ENCODE measurements at regions not wholly inside any gene's neighbourhood (a gene's known extent, or its start where the extent isn't known, plus 50 kb on each side); places are given as distances from the start of the nearest gene placed in this dataset.

DNA sequence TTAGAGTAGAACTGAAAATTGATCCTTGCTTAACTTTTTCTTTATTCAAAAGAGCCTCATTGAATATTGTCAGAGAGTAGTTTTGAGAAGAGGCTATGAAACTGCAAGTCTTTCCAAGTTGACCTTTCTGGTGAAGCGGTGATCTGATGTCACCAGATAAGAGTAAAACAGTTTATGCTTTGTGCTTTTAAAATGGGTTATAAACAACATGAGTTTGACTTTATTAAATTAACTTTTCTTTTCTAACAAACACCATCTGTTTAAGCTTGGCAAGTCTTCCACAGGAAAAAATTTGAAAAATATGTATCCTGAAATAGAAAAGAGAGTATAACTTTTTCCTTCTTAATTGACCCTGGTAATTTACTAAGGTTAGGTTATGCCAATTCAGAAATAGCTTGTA, 408.7 kb upstream of the NOVA1 start:
- DNase-seq = no peak

DNA sequence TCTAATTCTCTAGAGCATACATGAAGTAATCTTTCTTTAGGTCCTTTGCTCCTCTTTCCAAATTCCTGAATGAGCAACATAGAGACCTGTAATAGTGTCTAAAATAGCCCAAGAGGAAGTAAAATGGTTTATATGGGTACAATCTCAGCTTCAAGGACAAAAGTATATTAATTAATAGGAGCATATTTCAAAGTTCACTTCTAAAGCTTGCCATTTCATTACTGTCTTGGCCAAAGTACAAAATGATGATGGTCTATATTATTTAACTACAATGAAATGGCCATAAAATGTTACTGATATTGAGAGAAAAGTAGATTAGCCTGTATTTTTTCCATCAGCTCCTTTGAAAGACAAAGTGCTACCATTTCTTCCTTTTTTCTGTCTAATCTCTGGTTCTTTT, 410.4 kb upstream of the NOVA1 start:
- DNase-seq = no peak

DNA sequence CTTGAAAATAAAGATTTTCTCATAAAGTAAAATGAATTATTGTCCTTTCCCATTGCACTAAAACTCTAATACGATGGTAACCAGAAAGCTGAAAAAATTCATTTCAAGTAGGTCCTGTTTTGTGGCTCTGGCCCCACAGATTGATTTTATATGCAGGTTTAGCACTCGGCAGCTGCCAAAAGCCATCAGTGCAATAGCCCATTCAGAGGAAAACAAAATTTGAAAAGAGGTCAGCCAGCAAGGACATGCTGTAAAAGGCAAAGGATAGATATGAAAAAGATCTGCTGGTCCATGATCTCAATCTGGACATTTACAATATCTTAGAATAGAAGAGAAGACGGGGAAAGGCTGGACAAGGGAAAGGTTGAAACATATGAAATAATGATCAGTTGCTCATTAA, 414.8 kb upstream of the NOVA1 start:
- no peak for DNase-seq

DNA sequence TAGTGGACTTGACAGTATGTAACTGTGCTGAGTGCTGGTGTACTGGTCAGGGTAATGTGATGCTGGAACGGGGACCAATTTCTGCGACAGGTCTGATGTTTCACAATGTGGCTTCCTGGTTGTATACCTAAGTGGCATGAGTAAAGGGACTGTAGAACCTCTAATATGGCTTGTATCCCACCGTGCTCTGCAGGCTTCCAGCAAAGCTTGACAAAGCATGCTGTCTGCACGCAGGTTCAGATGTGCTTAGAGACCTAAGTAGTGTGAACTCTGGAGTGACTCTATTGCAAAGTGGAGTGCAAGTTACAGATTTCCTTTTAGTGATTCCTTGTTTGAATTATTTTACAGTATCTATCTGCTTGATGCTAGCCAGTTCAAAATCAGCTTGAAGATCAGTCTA, 415.8 kb upstream of the NOVA1 start:
- DNase-seq = no peak

DNA sequence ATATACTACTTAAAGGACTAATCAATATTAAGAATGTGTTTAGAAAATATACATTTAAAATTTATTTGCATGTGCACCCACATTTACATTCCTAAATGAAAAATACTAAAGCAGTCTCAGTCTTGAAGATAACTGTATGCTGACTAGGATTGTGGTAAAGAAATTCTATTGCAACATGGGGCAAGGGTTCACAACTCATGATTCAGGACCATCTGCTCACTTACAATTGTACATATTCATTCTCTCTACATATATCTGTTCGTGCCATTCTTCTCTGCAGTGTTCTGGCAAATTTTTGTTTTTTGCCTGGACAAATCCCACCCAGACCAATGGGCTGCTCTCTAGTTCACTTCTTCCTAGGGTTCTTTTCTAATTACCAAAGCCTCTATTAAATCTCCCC, 417.2 kb upstream of the NOVA1 start:
- DNase-seq = no peak

DNA sequence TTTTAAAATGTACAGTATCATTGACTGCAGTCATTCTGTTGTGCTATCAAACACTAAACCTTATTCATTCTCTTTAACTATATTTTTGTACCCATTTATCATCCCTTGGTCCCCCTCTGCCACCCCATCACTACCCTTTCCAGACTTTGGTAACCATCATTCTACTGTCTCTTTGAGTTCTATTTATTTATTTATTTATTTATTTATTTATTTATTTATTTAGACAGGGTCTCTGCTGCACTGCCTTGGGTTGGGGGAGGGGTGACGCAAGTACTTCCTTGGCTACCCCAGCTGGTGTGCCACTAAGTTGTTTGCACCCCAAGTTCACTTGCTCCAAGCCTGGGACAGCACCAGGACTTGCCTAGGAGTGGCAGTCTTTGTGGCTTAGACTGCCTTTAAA, 427.8 kb upstream of the NOVA1 start:
- no peak for DNase-seq

DNA sequence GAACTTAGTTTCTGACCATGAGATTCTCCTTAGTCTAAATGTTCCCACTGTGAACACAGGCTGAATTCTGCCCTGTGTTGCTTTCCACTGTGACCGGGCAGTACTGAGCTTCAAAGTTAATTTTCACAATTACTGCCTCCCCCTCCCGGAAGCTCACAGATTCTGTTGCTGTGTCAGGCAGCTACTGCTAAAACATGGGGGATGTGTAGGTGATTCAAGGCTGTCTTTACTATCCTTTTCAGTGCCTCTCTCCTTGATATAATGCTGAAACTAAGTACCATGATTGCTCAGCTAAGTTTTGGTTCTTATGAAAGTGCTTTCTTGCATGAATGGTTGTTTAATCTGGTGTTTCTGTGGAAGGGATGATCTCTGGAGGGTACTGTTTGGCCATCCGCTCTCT, 428.3 kb upstream of the NOVA1 start:
- DNase-seq = no peak

DNA sequence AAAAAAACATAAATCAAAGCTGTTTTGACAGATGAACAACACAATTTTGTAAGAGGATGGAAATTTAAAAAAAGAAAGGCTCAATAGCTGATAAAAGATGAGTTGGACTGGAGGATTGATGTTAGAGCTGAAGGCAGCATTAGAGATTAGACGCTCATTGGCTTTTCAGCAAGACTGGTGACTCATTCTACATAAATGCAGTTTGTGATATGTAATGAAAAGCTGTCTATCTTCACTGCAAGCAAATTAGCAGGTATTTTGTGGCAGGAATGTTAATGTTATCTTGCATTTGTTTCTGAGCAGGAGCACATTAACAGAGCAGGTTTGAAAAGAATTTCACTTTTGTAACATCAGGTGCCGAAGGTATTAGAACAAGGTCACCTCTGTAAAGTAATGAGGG, 442.7 kb upstream of the NOVA1 start:
- DNase-seq = no peak

DNA sequence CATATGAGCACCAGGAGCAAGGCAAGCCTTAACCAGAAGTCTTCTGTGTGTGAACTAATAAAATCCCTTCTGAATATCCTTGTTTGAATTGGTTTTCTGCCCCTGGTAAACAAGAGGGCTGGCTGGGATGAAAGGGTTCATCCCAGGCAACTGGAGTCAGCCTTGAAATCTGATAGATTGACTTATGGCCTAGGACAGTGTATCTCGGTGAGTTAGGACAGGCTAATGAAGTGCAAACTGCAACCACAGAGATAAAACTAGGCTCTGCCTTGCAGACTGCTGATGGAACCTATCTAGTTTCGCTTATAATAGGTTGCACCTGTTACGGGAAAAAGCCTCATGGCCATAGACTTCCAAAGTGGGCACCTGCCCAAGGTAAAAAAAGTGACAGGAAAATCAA, 451.9 kb upstream of the NOVA1 start:
- DNase-seq = no peak

DNA sequence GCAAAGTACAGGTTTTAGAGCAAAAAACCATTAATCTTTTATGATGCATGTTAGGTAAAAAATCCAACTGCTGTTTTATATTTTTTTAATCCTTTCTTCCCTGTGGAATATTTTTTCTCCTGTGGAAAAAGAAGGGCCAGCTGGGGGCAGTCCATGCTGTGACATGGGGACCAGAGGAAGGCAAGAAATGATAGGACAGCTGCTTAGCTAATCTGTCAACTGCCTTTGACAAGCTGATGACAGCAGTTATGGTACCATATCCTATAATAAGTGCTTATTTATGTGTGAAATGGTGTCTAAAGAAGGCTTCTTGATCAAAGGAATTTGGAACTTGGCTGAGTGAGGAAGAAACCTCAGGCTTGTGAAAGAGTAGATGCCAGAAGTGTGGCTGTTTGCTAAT, 452.4 kb upstream of the NOVA1 start:
- DNase-seq = no peak

DNA sequence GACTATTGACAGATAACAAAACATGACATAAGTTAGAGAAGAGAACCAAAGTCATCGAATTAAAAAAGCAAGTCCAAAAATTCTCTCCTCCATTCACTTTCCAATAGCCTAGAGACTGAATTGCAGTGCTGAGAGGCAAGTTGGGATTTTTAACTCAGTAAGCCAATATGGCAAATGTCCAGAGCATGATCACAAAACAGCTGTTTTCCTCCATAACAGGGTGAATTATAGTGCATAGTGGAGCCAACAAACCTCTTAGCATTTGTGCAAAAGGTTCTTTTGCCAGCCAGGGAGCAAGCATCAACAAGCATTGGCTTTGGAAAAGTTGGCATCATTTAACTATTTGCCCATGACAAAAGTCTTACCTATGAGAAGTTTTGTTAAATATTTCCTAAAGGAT, 458.8 kb upstream of the NOVA1 start:
- DNase-seq = no peak

DNA sequence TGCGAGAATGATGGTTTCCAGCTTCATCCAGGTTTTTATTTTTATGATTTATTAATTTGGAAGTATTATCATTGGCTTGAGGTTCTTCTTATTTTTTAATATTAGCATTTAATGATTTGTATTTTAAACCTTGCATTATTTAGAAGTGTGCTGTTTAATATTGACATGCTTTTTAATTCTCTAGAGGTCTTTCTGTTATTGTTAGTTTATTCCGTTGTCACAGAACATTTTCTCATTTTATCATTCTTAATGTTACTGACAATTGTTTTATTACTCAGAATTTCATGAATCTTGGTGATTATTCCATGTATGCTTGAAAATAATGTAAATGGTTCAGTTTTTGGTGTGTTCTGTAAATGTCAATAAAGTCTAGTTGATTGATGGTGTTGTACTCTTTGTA, 463.5 kb upstream of the NOVA1 start:
- DNase-seq = no peak

DNA sequence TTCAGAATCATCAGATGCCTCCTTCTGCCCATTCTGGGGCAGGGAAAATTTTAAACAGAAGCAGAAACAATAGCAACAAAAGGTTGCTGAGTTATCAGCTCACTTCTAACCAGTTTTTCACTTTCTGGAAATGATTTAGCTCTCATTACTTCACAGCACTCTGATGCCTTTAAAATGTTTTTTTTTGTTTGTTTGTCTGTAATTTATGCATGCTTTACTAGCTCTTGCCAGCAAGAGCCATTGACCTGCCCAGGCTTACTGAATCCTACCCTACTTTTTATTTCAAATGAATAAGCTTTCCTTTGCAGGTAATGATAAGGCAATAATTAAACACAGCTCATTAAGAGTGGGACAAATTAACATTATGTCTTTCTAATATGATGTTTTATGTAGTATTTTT, 466.1 kb upstream of the NOVA1 start:
- DNase-seq = no peak

DNA sequence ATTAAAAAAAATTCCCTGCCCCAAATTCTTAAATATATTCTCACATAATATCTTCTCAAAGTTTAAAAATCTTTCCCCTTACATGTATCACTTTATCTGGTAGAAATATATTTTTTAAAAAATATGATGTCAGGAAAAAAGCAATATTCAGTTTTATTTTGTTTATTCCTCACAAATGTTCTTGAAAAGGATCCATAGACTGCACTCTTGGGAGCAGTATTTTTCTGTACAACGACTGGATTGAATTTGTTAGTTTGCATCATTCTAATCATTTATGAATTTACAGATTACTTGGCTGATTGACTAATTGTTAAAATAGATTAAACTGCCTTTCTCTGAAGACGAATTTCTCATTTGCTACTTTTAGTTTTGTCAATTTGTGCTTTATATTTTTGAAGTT, 468.1 kb upstream of the NOVA1 start:
- no peak for DNase-seq

DNA sequence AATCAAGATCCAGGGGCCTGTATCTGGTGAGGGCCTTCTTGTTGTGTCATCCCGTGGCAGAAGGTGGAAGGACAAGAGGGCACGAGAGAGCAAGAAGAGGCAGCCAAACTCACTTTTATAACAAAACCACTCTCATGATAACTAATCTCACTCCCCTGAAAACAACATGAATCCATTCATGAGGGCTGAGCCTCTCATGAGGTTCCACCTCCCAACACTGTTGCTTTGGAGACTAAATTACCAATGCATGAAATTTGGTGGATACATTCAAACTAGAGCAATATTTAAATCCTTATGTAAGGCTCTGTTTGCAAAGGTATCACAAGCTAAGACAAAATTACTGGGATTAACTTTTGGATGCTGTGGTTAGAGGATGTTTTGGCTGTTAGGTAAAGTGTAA, 470.1 kb upstream of the NOVA1 start:
- no peak for DNase-seq

DNA sequence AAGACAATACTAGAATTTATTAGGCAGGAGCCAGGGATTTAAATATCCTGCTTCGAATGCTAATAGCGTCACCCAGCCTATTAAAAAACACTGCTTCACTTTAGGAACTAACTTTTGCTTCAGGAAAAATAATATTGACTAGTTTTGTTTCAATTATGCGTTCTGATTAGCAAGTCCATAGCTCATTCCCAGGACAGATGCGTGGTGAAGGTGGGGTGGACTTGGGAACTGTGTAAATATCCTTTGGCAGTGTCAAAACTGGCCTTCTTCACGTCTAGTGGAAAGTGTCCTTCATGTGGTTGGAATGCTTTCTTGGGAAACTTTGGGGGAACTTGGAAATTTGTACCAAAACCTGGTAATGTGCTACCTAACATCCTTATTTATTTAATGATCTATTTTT, 474.8 kb upstream of the NOVA1 start:
- DNase-seq = no peak

DNA sequence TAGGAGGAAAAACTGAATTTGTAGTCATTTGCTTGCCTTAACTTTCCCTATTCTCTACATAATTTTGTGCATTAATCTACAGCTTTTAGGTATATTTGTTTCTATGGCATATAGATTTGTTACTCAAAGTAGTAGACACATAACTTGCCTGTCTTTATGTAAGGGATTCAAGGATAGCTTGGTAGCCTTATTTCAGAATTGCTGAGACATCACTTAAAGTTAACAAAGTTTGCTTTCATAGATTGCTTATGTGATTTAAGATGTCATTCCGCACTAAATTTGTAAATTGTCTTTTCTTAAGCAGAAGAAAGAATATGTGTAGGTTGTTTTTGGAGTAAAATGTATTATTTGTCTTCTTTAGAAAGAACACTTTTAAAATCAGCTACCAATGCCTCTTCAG, 477.7 kb upstream of the NOVA1 start:
- no peak for DNase-seq

DNA sequence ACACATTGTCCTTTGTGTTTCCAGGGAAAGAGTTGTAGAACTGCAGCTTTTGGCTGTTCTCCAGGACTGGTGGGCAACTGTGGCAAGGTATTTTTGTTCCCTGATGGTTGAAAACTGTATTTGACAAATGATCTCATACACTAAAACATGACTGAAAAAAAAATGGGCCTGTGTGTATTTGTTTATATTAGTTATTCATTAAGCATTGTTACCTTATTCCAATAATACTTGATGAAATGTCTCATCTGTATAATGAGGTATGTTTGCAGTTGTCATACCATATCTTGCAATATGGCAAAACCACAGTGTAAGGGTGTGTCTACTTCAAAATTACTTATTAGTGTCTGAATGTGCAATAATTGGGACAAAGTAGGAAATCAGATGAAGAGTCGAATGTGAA, 479.4 kb upstream of the NOVA1 start:
- no peak for DNase-seq

DNA sequence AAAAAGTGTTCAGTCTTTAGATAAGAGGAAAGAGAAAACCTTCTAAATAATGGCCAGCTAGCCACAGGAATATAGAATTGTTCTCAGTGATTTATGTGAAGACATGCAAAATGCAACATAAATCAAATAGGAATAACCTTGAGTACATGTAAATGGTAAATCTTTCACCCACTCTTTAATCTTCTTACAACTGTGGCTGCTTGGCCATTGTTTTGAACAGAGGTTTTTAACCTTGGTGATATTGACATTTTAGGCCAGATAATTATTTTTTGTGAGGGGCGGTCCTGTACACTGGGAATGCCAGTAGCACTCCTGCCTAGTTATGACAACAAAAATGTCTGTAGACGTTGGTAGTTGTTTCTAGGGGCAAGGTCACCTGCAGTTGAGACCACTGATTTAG, 479.9 kb upstream of the NOVA1 start:
- DNase-seq = no peak

DNA sequence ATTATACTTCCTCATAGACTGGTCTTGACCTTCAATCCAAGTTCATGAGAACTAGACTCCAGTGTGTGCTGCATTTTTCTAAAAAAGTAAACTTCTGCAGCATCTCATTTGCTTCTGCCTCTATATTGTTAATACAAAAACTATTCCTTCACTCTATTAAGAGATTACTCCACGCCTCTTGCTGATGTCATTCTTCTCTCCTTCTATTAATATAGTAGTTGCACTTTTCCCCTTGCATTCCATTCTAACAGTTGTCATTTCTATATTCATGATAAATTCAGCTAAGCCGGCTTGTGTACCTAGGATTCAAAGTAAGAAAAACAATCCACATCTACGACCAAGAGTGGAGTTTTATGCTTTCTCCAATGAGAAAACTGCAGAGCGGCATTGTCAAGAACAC, 480.4 kb upstream of the NOVA1 start:
- DNase-seq = no peak

DNA sequence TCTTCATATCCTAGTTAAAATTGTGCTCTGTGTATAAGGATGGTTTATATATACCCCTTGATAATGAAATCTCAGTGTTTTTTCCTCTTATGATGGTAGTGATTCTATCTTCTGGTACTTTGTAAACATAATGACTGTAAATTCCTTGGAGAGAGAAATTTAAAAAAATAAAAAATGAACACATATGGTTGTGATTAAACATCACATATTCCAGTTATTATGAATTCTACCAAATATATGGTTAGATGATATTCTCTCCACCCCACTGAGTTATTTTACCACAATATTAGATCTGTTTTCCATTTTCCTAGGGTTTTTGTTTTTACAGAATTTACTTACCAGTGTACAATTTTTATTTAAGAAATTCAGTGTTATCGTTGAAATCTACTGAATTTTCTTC, 481.9 kb upstream of the NOVA1 start:
- no peak for DNase-seq

DNA sequence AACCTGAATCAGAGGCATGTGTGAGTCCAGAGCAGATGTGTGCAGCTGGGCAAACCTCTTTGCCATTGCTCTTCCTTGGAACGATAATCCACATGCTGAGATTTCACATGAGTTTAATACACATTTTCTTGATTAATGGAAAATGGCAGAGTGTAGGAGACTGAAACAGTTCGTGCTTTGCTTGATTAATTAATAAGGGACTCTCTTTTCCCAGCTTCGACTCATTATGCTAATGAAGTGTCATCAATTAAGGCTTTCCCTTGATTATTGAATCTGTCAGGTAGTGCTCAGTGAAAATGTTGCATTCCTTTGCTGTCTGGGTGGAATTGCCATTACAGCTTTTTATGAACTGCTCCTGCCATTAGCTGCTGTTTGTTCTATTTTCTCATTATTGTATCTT, 487.7 kb upstream of the NOVA1 start:
- no peak for DNase-seq

DNA sequence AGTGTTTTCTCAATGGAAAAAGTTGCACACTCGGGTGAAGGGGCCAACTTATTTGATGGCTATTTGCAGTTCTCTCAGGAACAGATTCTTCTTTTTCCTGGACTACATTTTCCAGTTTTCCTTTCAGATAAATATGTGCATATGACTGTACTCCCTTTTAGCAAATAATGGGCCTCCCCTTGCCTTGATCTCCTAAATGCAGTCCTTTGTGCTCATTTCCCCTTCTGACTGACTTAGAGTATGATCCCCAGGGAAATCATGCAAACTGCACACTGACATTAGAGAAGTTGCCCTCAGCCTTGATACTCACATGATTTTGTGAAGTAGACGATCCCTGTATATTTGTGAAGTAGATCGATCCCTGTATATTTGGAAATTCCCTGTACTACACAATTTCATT, 492.9 kb upstream of the NOVA1 start:
- no peak for DNase-seq

DNA sequence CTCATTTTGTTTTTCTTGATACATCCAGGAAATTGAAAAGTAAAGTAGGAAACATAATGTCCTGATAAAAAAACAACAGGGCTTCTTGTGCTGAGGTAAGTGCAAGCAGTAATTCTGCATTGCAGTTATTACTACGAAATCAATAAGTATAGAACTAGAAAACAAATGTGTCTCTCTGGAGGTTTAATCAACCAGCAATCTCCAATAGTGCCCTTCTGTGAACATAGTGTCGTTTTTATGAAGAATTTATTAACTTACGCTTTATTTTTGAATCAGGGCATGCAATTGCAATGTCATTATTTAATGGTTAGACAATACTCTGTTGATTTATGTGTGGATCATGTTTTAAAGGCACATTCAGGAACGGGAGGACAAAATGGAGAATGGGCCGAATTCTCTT, 494.1 kb upstream of the NOVA1 start:
- DNase-seq = no peak

DNA sequence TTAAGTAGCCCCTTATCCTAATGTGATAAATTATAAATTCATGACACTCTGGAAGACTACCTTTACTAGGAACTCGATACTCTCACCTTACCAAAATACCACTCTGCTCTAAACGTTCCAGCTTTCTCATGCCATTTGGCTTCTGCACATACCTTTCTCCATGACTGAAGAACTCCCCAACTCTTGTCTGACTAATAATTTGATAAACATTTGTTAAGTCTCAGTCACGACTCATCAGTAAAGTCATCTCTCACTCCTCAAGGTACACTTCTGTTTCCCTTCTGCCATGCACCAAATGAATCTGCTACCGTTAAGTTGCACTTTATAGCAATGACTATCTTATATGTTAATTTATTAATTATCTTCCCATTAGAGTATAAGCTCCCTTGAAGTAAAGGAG, 498.3 kb upstream of the NOVA1 start:
- no peak for DNase-seq

DNA sequence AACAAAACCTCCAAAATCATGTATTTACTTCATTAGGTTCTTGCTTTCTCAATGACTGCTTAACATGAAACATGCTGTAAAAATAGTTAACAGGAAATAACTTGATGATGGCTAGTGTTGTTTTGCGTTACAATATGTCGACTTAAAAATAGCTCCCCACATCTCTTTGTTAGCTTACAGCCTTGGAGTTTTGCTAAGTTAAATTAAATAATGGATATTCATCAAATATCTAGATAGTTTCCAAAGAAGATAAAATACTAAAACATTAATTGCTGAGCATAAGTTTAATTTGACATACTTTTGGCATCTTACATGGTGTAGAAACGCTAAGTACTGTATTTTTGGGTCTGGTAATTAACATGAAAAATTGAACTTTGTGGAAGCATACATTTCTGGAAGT, 500.6 kb upstream of the NOVA1 start:
- no peak for DNase-seq

DNA sequence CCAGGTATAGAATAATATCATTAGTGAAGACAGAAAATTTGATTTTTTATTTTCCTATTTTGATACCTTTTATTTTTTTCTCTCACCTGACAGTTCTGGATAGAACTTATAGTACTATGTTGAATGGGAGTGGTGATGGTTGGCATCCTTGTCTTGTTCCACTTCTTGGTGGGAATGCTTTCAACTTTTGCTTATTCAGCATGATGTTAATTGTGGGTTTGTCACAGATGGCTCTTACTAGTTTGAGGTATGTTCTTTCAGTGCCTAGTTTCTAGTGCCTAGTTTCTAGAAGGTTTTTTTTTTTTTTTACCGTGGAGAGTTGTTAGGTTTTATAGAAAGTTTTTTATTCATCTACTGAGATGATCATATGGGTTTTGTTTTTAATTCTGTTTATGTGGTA, 516.3 kb upstream of the NOVA1 start:
- DNase-seq = no peak
